ENCODE measurements at regions not wholly inside any gene's neighbourhood (a gene's known extent, or its start where the extent isn't known, plus 50 kb on each side); places are given as distances from the start of the nearest gene placed in this dataset.

DNA sequence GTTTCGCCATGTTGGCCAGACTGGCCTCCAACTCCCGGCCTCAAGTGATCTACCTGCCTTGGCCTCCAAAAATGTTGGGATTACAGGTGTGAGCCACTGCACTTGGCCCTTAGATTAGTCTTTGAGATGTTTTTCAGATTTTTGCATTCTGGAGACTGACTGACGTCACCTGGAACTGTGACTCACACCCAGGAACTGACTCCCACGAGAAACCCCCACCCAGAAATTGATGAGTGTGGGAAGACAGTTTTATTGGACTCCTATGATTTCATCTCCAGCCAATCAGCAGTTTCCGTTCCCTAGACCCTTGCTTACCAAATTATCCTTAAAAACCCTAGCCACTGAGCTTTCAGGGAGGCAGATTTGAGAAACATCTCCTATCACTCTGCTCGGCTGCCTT, 867.3 kb downstream of the TYW1 start:
- H3K4me3 ChIP-seq (ENCODE audit: low read depth, low read length) = no peak overlapping the region
- H3K27me3 ChIP-seq (ENCODE audit: control insufficient read depth, insufficient read depth, low read length) = no peaks in the 10 kb centered on the region
- no peak for FAIRE-seq
- no peak for TF ChIP-seq CTCF (IDR thresholded peaks at IDR 0.05; ENCODE audit: insufficient read depth, low read length, severe bottlenecking)
- no peak for DNase-seq (ENCODE audit: low read depth)
- H3K36me3 ChIP-seq (ENCODE audit: control insufficient read depth, insufficient read depth, low read length) = no peaks in the 10 kb centered on the region

DNA sequence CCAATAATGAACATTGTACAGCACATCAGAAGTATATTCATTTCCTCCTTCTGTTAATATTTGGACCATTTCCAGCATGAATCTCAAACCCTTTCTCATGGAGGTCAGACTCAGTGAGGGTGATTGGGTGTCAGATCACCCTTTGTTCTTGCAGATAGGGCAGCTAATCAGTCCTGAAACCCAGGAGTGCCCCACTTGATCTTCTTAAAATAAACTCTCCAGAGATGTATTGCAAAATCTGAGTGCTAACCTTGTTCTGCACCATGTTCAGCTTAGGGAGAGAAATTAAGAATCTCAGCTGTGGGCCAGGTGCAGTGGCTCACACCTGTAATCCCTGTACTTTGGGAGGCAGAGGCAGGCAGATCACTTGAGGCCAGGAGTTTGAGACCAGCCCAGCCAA, 869.4 kb downstream of the TYW1 start:
- FAIRE-seq (no peak), DNase-seq (ENCODE audit: low read depth) (no peak)
- no peak for TF ChIP-seq CTCF (IDR thresholded peaks at IDR 0.05; ENCODE audit: insufficient read depth, low read length, severe bottlenecking)
- Histone ChIP-seq H3K4me3 (ENCODE audit: low read depth, low read length) (no peak overlapping the region), H3K36me3 (ENCODE audit: control insufficient read depth, insufficient read depth, low read length) (no peaks in the 10 kb centered on the region), H3K27me3 (ENCODE audit: control insufficient read depth, insufficient read depth, low read length) (no peaks in the 10 kb centered on the region)

DNA sequence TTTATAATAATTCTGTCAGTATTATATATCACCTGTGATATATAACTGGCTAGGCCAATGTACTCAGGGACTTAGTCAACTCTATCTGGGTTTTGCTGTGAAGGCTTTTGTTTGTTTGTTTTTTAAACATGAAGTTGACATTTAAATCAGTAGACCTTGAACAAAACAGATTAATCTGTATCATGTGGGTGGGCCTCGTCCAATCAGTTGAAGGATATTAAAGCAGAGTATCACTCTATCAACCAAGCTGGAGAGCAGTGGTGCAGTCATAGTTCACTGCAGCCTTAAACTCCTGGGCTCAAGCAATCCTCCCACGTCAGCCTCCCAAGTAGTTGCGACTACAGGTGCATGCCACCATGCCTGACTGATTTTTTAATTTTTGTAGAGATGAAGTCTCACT, 870.2 kb downstream of the TYW1 start:
- FAIRE-seq (no peak), DNase-seq (ENCODE audit: low read depth) (no peak)
- TF ChIP-seq CTCF (IDR thresholded peaks at IDR 0.05; ENCODE audit: insufficient read depth, low read length, severe bottlenecking) = no peak
- Histone ChIP-seq H3K36me3 (ENCODE audit: control insufficient read depth, insufficient read depth, low read length) (no peaks in the 10 kb centered on the region), H3K4me3 (ENCODE audit: low read depth, low read length) (no peak overlapping the region), H3K27me3 (ENCODE audit: control insufficient read depth, insufficient read depth, low read length) (no peaks in the 10 kb centered on the region)

DNA sequence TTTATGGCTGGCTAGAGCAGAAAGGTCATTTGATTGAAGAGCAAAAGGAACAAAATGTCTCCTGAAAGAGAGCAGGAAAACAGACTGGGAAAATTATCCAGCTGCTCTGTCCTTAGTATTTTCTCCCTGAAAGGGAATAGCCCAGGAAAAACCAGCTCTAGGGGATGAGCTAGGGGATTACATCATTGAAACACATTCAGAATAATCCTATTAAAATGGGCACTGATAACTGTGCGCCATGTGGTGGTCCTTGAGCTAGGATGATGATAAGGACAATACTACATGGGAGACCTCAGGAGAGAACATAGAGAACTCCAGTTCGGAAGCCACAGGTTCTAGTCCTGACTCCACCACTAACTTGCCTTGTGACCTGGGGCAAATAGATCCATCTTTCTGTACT, 873.8 kb downstream of the TYW1 start:
- DNase-seq (ENCODE audit: low read depth) = no peak
- no peak for FAIRE-seq
- H3K27me3 ChIP-seq (ENCODE audit: control insufficient read depth, insufficient read depth, low read length) = no peaks in the 10 kb centered on the region
- TF ChIP-seq CTCF (IDR thresholded peaks at IDR 0.05; ENCODE audit: insufficient read depth, low read length, severe bottlenecking) = no peak
- H3K36me3 ChIP-seq (ENCODE audit: control insufficient read depth, insufficient read depth, low read length) = no peaks in the 10 kb centered on the region
- no peak overlapping the region for H3K4me3 ChIP-seq (ENCODE audit: low read depth, low read length)

- TF ChIP-seq CTCF (IDR thresholded peaks at IDR 0.05; ENCODE audit: insufficient read depth, low read length, severe bottlenecking) = no peak
- H3K36me3 ChIP-seq (ENCODE audit: control insufficient read depth, insufficient read depth, low read length) = no peaks in the 10 kb centered on the region
- no peak overlapping the region for H3K4me3 ChIP-seq (ENCODE audit: low read depth, low read length)
- no peaks in the 10 kb centered on the region for H3K27me3 ChIP-seq (ENCODE audit: control insufficient read depth, insufficient read depth, low read length)
- FAIRE-seq (no peak), DNase-seq (ENCODE audit: low read depth) (no peak)
These were observed 878.9 kb downstream of the TYW1 start for GRCh38 chr7:67875558-67875957.

- Histone ChIP-seq H3K27me3 (ENCODE audit: control insufficient read depth, insufficient read depth, low read length) (no peaks in the 10 kb centered on the region), H3K4me3 (ENCODE audit: low read depth, low read length) (no peak overlapping the region), H3K36me3 (ENCODE audit: control insufficient read depth, insufficient read depth, low read length) (no peaks in the 10 kb centered on the region)
- no peak for FAIRE-seq
- DNase-seq (ENCODE audit: low read depth) = no peak
- no peak for TF ChIP-seq CTCF (IDR thresholded peaks at IDR 0.05; ENCODE audit: insufficient read depth, low read length, severe bottlenecking)
These were observed 882.2 kb downstream of the TYW1 start for GRCh38 chr7:67878808-67879207.
